CD14-positive monocyte (primary cell): ENCODE measurements at regions not wholly inside any gene's neighbourhood (a gene's known extent, or its start where the extent isn't known, plus 50 kb on each side); places are given as distances from the start of the nearest gene placed in this dataset.

Experiments used
- DNase-seq, 3 donors: peaks; one replicate each; pipeline ENCODE4 v3.0.0-alpha.2; 2011 to 2022
- H2AFZ ChIP-seq: 2 replicates; pipeline ENCODE4 v1.6.0; 2012; ENCODE audit warnings: mild to moderate bottlenecking, low read depth, low read length, inconsistent platforms; ENCODE audit not compliant: insufficient read depth, poor library complexity, severe bottlenecking
- H3K27ac ChIP-seq, 2 donors: 1 replicate in 1 of 2; 2 replicates in 1 of 2; pipeline ENCODE4 v1.5.1; 2012 to 2013; ENCODE audit warnings: low read length in 2 of 2, control low read depth in 1 of 2, inconsistent platforms in 1 of 2, low read depth in 1 of 2, mild to moderate bottlenecking in 1 of 2
- H3K27me3 ChIP-seq, 2 donors: one replicate each; pipeline versions ENCODE4 v1.6.0 to v1.6.1; 2011 to 2013; ENCODE audit warnings: low read length in 2 of 2; ENCODE audit not compliant: control insufficient read depth in 2 of 2, insufficient read depth in 2 of 2
- H3K36me3 ChIP-seq, 2 donors: replicated peaks in 1 of 2; 1 replicate in 1 of 2; 2 replicates in 1 of 2; pipeline versions ENCODE4 v1.5.1 to v1.6.1; 2012 to 2013; ENCODE audit warnings: low read length in 2 of 2, control low read depth in 1 of 2, inconsistent platforms in 1 of 2, mild to moderate bottlenecking in 1 of 2; ENCODE audit not compliant: insufficient read depth in 2 of 2, control insufficient read depth in 1 of 2
- H3K4me1 ChIP-seq, 2 donors: 1 replicate in 1 of 2; 2 replicates in 1 of 2; pipeline versions ENCODE4 v1.5.1 to v1.6.1; 2012 to 2013; ENCODE audit warnings: low read length in 2 of 2, control low read depth in 1 of 2, inconsistent platforms in 1 of 2, mild to moderate bottlenecking in 1 of 2, moderate library complexity in 1 of 2; ENCODE audit not compliant: insufficient read depth in 2 of 2, control insufficient read depth in 1 of 2
- H3K4me2 ChIP-seq: replicated peaks from 2 replicates; pipeline ENCODE3; 2012; ENCODE audit warnings: low read length, moderate library complexity, mild to moderate bottlenecking; ENCODE audit not compliant: poor library complexity, severe bottlenecking; ENCODE audit errors: extremely low read depth
- H3K4me3 ChIP-seq, 3 experiments: fragments of 200-600 bp in 1 of 3; sonication (generic) in 1 of 3; replicated peaks in 1 of 3; 1 replicate in 2 of 3; 2 replicates in 1 of 3; pipeline ENCODE4 v1.5.1; 2011 to 2013; ENCODE audit warnings: low read length in 3 of 3, mild to moderate bottlenecking in 3 of 3, control low read depth in 2 of 3, low read depth in 2 of 3, inconsistent platforms in 1 of 3, moderate library complexity in 1 of 3
- H3K79me2 ChIP-seq: 2 replicates; pipeline ENCODE4 v1.6.0; 2012; ENCODE audit warnings: mild to moderate bottlenecking, control low read depth, inconsistent platforms, low read length, moderate library complexity; ENCODE audit not compliant: insufficient read depth
- H3K9ac ChIP-seq: 2 replicates; pipeline ENCODE4 v1.6.0; 2017; ENCODE audit warnings: low read length, mild to moderate bottlenecking; ENCODE audit not compliant: insufficient read depth, poor library complexity, severe bottlenecking
- H3K9me3 ChIP-seq, 2 donors: replicated peaks in 1 of 2; 1 replicate in 1 of 2; 2 replicates in 1 of 2; pipeline versions ENCODE4 v1.5.1 to v1.6.1; 2012 to 2013; ENCODE audit warnings: low read length in 2 of 2, control low read depth in 1 of 2; ENCODE audit not compliant: control insufficient read depth in 1 of 2, insufficient read depth in 1 of 2
- H4K20me1 ChIP-seq: 2 replicates; pipeline ENCODE4 v1.6.0; 2012; ENCODE audit warnings: mild to moderate bottlenecking, low read length, control low read depth, moderate library complexity; ENCODE audit not compliant: insufficient read depth
- H3K27ac Mint-ChIP-seq, 7 donors: one replicate each; pipeline ENCODE4 v1.8.0; 2020; ENCODE audit warnings: mild to moderate bottlenecking in 7 of 7, mixed read lengths in 7 of 7, moderate library complexity in 6 of 7, inconsistent platforms in 2 of 7
- H3K27me3 Mint-ChIP-seq, 3 donors: one replicate each; pipeline ENCODE4 v1.8.0; 2021 to 2022; ENCODE audit warnings: low read depth in 3 of 3, mild to moderate bottlenecking in 3 of 3, mixed read lengths in 3 of 3, moderate library complexity in 3 of 3, inconsistent platforms in 1 of 3
- H3K36me3 Mint-ChIP-seq, 2 donors: one replicate each; pipeline ENCODE4 v1.8.0; 2020; ENCODE audit warnings: mixed read lengths in 2 of 2, inconsistent platforms in 1 of 2, mild to moderate bottlenecking in 1 of 2
- H3K4me1 Mint-ChIP-seq: one replicate; pipeline ENCODE4 v1.8.0; 2020; ENCODE audit warnings: mild to moderate bottlenecking, mixed read lengths
- H3K4me3 Mint-ChIP-seq, 2 donors: one replicate each; pipeline ENCODE4 v1.8.0; 2020; ENCODE audit warnings: mild to moderate bottlenecking in 2 of 2, mixed read lengths in 2 of 2, moderate library complexity in 1 of 2
- H3K9me3 Mint-ChIP-seq, 7 donors: one replicate each; pipeline ENCODE4 v1.8.0; 2020 to 2022; ENCODE audit warnings: mixed read lengths in 7 of 7, mild to moderate bottlenecking in 6 of 7, moderate library complexity in 6 of 7, inconsistent platforms in 2 of 7
- WGBS: methylation state at CpG from one replicate; pipeline ENCODE4 v1.1.5; 2013; ENCODE audit warnings: missing lambda C conversion rate; ENCODE audit not compliant: insufficient coverage; 5-methylcytosine and 5-hydroxymethylcytosine counted together
- intact Hi-C, 2 donors: fragments of 100-400 bp; cut with micrococcal nuclease; formaldehyde crosslinking; loops; one replicate each; pipeline versions ENCODE4 v1.15.0 to v1.15.1; 2023
- TF ChIP-seq, protein P1 (sequence below): fragments of 200-600 bp; IDR thresholded peaks from one replicate; pipeline ENCODE4 v1.8.0; 2022; ENCODE audit warnings: antibody characterized with exemption, mild to moderate bottlenecking

DNA sequence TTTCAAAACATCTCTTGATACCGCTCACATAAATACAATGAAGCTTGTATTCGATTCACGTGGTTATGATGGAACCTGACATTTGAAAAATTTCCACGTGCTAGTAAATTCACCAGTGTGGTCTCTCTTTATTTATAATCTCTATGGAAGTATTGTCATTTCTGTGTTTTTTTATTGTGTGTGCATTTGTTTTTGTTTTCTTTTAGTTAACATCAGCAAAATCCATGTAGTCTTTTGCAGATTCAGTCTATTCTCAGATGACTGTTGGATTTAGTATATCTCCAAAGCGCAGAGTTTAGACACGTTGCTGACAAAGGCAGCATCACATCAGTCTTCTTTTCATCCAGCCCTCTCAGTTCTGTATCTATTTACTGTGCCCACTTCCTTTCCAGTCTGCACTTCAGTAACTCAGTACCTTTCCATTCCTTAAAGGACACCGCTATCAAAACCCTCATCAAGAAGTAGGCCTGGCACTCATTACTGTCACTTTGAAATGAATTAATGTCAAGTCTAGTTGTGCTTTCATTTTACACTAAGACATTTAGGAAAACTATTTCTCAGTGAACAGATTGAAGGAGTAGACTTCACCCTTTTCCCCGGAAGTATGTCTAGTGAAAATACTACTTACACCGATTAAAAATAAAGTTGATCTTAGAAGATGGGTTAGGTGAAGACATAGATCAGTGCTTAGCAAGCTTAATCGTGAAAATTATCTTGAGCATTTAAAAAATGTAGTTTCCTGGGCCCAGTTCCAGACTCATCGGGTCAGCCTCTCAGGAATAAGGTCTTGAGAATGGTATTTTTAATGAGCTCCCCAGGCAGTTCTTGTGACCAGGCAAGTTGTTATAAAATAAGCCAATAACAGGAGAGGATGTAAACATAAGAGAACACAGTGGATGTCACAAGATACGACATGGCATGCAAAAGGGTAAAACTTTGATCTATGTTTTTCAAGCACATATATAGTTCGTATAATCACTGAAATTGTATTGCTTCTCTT, 506.8 kb upstream of the ZEB2 start:
- H3K27ac ChIP-seq: no peak overlapping the region
- TF ChIP-seq, protein P1, sequence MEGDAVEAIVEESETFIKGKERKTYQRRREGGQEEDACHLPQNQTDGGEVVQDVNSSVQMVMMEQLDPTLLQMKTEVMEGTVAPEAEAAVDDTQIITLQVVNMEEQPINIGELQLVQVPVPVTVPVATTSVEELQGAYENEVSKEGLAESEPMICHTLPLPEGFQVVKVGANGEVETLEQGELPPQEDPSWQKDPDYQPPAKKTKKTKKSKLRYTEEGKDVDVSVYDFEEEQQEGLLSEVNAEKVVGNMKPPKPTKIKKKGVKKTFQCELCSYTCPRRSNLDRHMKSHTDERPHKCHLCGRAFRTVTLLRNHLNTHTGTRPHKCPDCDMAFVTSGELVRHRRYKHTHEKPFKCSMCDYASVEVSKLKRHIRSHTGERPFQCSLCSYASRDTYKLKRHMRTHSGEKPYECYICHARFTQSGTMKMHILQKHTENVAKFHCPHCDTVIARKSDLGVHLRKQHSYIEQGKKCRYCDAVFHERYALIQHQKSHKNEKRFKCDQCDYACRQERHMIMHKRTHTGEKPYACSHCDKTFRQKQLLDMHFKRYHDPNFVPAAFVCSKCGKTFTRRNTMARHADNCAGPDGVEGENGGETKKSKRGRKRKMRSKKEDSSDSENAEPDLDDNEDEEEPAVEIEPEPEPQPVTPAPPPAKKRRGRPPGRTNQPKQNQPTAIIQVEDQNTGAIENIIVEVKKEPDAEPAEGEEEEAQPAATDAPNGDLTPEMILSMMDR: no peak
- H3K4me2 ChIP-seq: no peak overlapping the region
- intact Hi-C loops: no loop called here
- H2AFZ ChIP-seq: no peak overlapping the region
- Mint-ChIP-seq H3K27me3 (no peaks in the 10 kb centered on the region), H3K9me3 (no peaks in the 10 kb centered on the region), H3K4me3 (no peak overlapping the region), H3K27ac (no peak overlapping the region), H3K36me3 (no peaks in the 10 kb centered on the region), H3K4me1 (peaks cover 12% of the 10 kb centered on the region)
- H3K79me2 ChIP-seq: no peaks in the 10 kb centered on the region
- no peak overlapping the region for H3K9ac ChIP-seq
- H3K9me3 ChIP-seq: no peaks in the 10 kb centered on the region
- no peaks in the 10 kb centered on the region for H3K27me3 ChIP-seq
- H3K4me3 ChIP-seq: no peak overlapping the region
- no peak for DNase-seq
- H3K36me3 ChIP-seq: no peaks in the 10 kb centered on the region
- H4K20me1 ChIP-seq: no peaks in the 10 kb centered on the region
- H3K4me1 ChIP-seq: no peaks in the 10 kb centered on the region
- WGBS: 95% methylated on average over 4 of the region's 13 CpGs

DNA sequence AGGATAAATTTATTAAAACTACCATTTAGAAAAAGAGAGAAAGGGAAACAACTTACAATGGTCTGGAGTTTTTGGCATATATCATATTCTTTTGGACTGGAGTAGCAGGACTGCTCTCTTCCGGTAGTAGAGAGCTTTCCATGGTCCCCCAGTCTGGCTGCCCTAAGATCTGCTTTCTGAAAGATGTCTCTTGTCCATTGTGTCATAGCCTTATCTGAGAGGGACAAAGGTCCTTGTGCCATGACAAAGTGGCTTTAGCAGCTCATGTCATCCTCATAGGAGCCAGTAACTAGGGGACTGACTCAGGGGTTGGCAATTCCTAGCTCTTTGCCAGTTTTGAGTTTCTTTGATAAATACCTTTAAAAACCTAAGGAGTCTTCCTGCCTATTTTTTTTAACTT, 505.5 kb upstream of the ZEB2 start:
- Histone ChIP-seq H2AFZ (no peak overlapping the region), H3K4me1 (no peaks in the 10 kb centered on the region), H3K9ac (no peak overlapping the region), H3K79me2 (no peaks in the 10 kb centered on the region), H3K27ac (no peak overlapping the region), H3K36me3 (no peaks in the 10 kb centered on the region), H3K9me3 (no peaks in the 10 kb centered on the region), H3K4me2 (no peak overlapping the region), H4K20me1 (no peaks in the 10 kb centered on the region), H3K27me3 (no peaks in the 10 kb centered on the region), H3K4me3 (no peak overlapping the region)
- Mint-ChIP-seq H3K9me3 (no peaks in the 10 kb centered on the region), H3K27me3 (no peaks in the 10 kb centered on the region), H3K4me1 (peaks cover 12% of the 10 kb centered on the region), H3K4me3 (no peak overlapping the region), H3K36me3 (no peaks in the 10 kb centered on the region), H3K27ac (no peak overlapping the region)
- TF ChIP-seq, protein P1: no peak
- WGBS: 86% methylated on average over 1 of the region's 1 CpG
- no peak for DNase-seq
- intact Hi-C loops: no loop called here
